HL-60 (cell line): ENCODE measurements at regions not wholly inside any gene's neighbourhood (a gene's known extent, or its start where the extent isn't known, plus 50 kb on each side); places are given as distances from the start of the nearest gene placed in this dataset.

Source experiments
- DNase-seq, 2 experiments: peaks; one replicate each; pipeline ENCODE4 v3.0.0-alpha.2; 2010 to 2020; ENCODE audit warnings: low read depth in 1 of 2, low spot score in 1 of 2
- H3K27ac ChIP-seq: fragments of 250-450 bp; sonication (Bioruptor Pico); replicated peaks from 2 replicates; pipeline ENCODE4 v1.5.1; 2020; ENCODE audit warnings: mild to moderate bottlenecking, moderate library complexity
- H3K27me3 ChIP-seq: fragments of 250-450 bp; sonication (Bioruptor Pico); 2 replicates; pipeline ENCODE4 v1.5.1; 2021; ENCODE audit warnings: mild to moderate bottlenecking, moderate library complexity; ENCODE audit not compliant: insufficient read depth, poor library complexity, severe bottlenecking
- H3K4me3 ChIP-seq: replicated peaks from 2 replicates; pipeline ENCODE4 v1.5.1; 2011; ENCODE audit warnings: mild to moderate bottlenecking, control low read depth, low read length; ENCODE audit not compliant: insufficient read depth
- CTCF ChIP-seq: IDR thresholded peaks from one replicate; pipeline ENCODE4 v1.5.1; 2011; ENCODE audit warnings: low read length, control low read depth, inconsistent platforms; ENCODE audit not compliant: insufficient read depth
- GABPA ChIP-seq: IDR thresholded peaks from 2 replicates; pipeline ENCODE4 v1.6.1; 2012; ENCODE audit warnings: low read depth
- POLR2AphosphoS5 ChIP-seq: IDR thresholded peaks from 2 replicates; pipeline ENCODE4 v1.6.1; 2012; ENCODE audit warnings: low read depth
- SPI1 ChIP-seq: IDR thresholded peaks from 2 replicates; pipeline ENCODE4 v1.6.1; 2012; ENCODE audit warnings: low read depth, mild to moderate bottlenecking, borderline replicate concordance
- TF ChIP-seq, protein P1 (sequence below): IDR thresholded peaks from 2 replicates; pipeline ENCODE4 v1.6.1; 2012; ENCODE audit warnings: low read depth; ENCODE audit not compliant: insufficient replicate concordance

DNA sequence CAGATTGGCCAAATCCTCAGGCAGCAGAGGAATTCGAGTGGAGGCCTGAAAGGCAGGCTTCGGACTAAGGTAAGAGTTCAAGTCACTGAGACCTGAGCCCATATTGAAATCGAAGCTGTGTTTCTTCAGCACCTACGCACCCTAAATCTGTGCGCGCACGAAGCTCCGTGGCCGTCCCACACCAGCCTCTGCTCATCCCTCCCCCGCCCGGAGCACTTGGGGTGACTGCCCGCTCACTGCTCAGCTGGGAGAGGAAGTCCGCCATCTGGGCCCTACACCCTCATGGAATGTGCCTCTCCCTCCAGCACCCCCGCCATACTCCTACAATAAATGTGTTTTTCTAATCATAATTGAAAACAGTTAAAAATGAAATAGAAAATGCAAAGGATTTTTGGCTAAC is 734.5 kb downstream of the GALR1 start:
- H3K4me3 ChIP-seq = no peak overlapping the region
- H3K27me3 ChIP-seq = no peaks in the 10 kb centered on the region
- no peak overlapping the region for H3K27ac ChIP-seq
- no peak for TF ChIP-seq SPI1
- TF ChIP-seq, protein P1, sequence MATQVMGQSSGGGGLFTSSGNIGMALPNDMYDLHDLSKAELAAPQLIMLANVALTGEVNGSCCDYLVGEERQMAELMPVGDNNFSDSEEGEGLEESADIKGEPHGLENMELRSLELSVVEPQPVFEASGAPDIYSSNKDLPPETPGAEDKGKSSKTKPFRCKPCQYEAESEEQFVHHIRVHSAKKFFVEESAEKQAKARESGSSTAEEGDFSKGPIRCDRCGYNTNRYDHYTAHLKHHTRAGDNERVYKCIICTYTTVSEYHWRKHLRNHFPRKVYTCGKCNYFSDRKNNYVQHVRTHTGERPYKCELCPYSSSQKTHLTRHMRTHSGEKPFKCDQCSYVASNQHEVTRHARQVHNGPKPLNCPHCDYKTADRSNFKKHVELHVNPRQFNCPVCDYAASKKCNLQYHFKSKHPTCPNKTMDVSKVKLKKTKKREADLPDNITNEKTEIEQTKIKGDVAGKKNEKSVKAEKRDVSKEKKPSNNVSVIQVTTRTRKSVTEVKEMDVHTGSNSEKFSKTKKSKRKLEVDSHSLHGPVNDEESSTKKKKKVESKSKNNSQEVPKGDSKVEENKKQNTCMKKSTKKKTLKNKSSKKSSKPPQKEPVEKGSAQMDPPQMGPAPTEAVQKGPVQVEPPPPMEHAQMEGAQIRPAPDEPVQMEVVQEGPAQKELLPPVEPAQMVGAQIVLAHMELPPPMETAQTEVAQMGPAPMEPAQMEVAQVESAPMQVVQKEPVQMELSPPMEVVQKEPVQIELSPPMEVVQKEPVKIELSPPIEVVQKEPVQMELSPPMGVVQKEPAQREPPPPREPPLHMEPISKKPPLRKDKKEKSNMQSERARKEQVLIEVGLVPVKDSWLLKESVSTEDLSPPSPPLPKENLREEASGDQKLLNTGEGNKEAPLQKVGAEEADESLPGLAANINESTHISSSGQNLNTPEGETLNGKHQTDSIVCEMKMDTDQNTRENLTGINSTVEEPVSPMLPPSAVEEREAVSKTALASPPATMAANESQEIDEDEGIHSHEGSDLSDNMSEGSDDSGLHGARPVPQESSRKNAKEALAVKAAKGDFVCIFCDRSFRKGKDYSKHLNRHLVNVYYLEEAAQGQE = no peak
- no peak for TF ChIP-seq CTCF
- no peak for DNase-seq

DNA sequence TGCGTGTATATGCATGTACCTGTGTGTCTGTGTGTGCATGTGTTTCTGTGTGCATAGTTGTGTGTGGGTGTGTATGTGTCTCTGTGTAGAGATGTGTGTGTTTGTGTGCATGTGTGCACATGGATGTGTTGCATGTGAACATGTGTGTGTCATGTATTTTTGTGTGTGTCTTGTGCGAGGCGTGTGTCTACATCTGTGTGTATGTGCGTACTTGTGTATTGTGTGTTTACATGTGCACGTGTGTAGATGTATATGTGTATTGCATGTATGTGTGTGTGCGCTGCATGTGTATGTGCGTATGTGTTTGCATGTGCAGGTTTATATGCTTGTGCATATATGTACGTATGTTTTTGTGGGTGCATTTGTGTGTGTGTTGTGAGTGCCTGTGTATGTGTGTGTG is 735.2 kb downstream of the GALR1 start:
- TF ChIP-seq, protein P1 = no peak
- TF ChIP-seq SPI1 = no peak
- no peak for TF ChIP-seq POLR2AphosphoS5
- no peak for TF ChIP-seq CTCF
- TF ChIP-seq GABPA = no peak
- H3K27me3 ChIP-seq = no peaks in the 10 kb centered on the region
- no peak for DNase-seq
- no peak overlapping the region for H3K4me3 ChIP-seq
- H3K27ac ChIP-seq = no peak overlapping the region

DNA sequence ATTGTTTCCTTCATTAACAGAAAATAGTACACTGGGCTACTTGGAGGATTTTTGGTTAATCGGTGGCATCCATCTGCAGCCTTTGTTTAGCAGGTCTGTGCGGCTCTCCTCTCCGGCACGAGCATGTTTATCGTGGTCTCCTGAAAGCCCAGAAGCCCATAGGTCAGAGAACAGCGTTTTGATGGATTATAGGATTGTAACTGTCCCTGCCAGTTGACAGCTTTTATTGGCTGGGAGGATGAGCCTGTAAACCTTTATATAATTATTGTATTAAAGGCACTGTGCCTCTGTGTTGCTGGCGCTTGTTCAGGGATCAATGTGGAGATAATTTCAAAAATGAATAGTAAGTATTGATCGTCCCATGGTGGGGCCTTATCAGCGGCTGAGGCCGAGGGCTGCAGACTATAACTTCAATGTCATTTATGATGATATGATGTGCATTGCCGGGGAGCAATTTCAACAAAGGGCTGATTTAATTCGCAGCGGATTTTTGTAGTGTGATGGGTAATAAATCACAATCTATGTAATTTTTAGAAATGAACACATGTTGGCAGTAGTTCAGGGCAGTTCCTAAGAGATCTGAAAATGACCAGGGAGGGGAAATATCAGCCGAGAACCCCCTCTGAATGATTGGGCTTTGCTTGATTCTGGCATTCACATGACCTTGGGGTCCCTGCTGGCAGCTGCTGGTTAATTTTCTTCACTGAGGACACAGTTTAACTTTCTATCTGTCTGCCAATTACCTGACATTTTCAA is 736.1 kb downstream of the GALR1 start:
- Histone ChIP-seq H3K27ac (no peak overlapping the region), H3K4me3 (no peak overlapping the region), H3K27me3 (no peaks in the 10 kb centered on the region)
- TF ChIP-seq GABPA = no peak
- no peak for TF ChIP-seq CTCF
- no peak for TF ChIP-seq POLR2AphosphoS5
- TF ChIP-seq SPI1 = no peak
- TF ChIP-seq, protein P1 = no peak
- no peak for DNase-seq
